Nephron (organoid): ENCODE measurements at regions not wholly inside any gene's neighbourhood (a gene's known extent, or its start where the extent isn't known, plus 50 kb on each side); places are given as distances from the start of the nearest gene placed in this dataset.
A peak's percentile ranks its signal among the peaks of the same experiment; 100 is the strongest.

Experiments used
- H3K27ac Mint-ChIP-seq, 3 experiments: 2 replicates each; pipeline ENCODE4 v1.8.0; 2020; ENCODE audit warnings: mixed read lengths in 3 of 3, mild to moderate bottlenecking in 2 of 3, moderate library complexity in 1 of 3
- H3K27me3 Mint-ChIP-seq: 2 replicates; pipeline ENCODE4 v1.8.0; 2021; ENCODE audit warnings: low read depth, mild to moderate bottlenecking, moderate library complexity, mixed read lengths
- H3K36me3 Mint-ChIP-seq: 2 replicates; pipeline ENCODE4 v1.8.0; 2020; ENCODE audit warnings: low read depth, mixed read lengths
- H3K4me1 Mint-ChIP-seq: 2 replicates; pipeline ENCODE4 v1.8.0; 2020; ENCODE audit warnings: mixed read lengths
- H3K4me3 Mint-ChIP-seq, 3 experiments: 2 replicates each; pipeline ENCODE4 v1.8.0; 2020; ENCODE audit warnings: mild to moderate bottlenecking in 3 of 3, mixed read lengths in 3 of 3, moderate library complexity in 2 of 3
- H3K9me3 Mint-ChIP-seq: 2 replicates; pipeline ENCODE4 v1.8.0; 2020; ENCODE audit warnings: mixed read lengths
- CTCF ChIP-seq, 3 experiments: fragments of 200-600 bp; sonication (generic); IDR thresholded peaks; one replicate each; pipeline ENCODE4 v1.5.0; 2021; ENCODE audit warnings: antibody characterized with exemption in 3 of 3; ENCODE audit not compliant: unreplicated experiment in 3 of 3

GRCh38 chr4:176538217-176538925, 218.6 kb downstream of the SPCS3 start:
- Mint-ChIP-seq H3K36me3 (no peaks in the 10 kb centered on the region), H3K9me3 (no peaks in the 10 kb centered on the region), H3K4me1 (peaks cover 9% of the 10 kb centered on the region), H3K27ac (no peak overlapping the region), H3K4me3 (no peak overlapping the region), H3K27me3 (no peaks in the 10 kb centered on the region)
- TF ChIP-seq CTCF (IDR thresholded peaks at IDR 0.05; ENCODE audit: unreplicated experiment in 3 of 3), result no peak

GRCh38 chr4:176539091-176539784, 219.5 kb downstream of the SPCS3 start:
- Mint-ChIP-seq H3K36me3 (no peaks in the 10 kb centered on the region), H3K27me3 (no peaks in the 10 kb centered on the region), H3K9me3 (no peaks in the 10 kb centered on the region), H3K4me3 (no peak overlapping the region), H3K27ac (no peak overlapping the region), H3K4me1 (peaks cover 10% of the 10 kb centered on the region)
- TF ChIP-seq CTCF (IDR thresholded peaks at IDR 0.05; ENCODE audit: unreplicated experiment in 3 of 3), result no peak

- Mint-ChIP-seq H3K27ac (no peak overlapping the region), H3K27me3 (no peaks in the 10 kb centered on the region), H3K36me3 (no peaks in the 10 kb centered on the region), H3K4me3 (no peak overlapping the region), H3K9me3 (no peaks in the 10 kb centered on the region), H3K4me1 (peaks cover 6% of the 10 kb centered on the region)
- no peak for TF ChIP-seq CTCF (IDR thresholded peaks at IDR 0.05; ENCODE audit: unreplicated experiment in 3 of 3)
Observed at GRCh38 chr4:176539785-176540175, 220.0 kb downstream of the SPCS3 start.

- H3K4me3 Mint-ChIP-seq, result no peak overlapping the region
- peaks cover 9% of the 10 kb centered on the region for H3K4me1 Mint-ChIP-seq
- H3K27ac Mint-ChIP-seq, result no peak overlapping the region
- H3K36me3 Mint-ChIP-seq, result no peaks in the 10 kb centered on the region
- H3K9me3 Mint-ChIP-seq, result no peaks in the 10 kb centered on the region
- TF ChIP-seq CTCF (IDR thresholded peaks at IDR 0.05; ENCODE audit: unreplicated experiment in 3 of 3), result no peak
- no peaks in the 10 kb centered on the region for H3K27me3 Mint-ChIP-seq
Observed at GRCh38 chr4:176540814-176541213, 221.0 kb downstream of the SPCS3 start.

- no peak for TF ChIP-seq CTCF (IDR thresholded peaks at IDR 0.05; ENCODE audit: unreplicated experiment in 3 of 3)
- no peaks in the 10 kb centered on the region for H3K27me3 Mint-ChIP-seq
- no peaks in the 10 kb centered on the region for H3K36me3 Mint-ChIP-seq
- H3K27ac Mint-ChIP-seq, result no peak overlapping the region
- H3K9me3 Mint-ChIP-seq, result no peaks in the 10 kb centered on the region
- peaks cover 29% of the 10 kb centered on the region for H3K4me1 Mint-ChIP-seq
- H3K4me3 Mint-ChIP-seq, result no peak overlapping the region
Observed at GRCh38 chr4:176545872-176546271, 226.1 kb downstream of the SPCS3 start.

GRCh38 chr4:176546975-176547374, 227.2 kb downstream of the SPCS3 start:
- H3K4me3 Mint-ChIP-seq, result no peak overlapping the region
- no peaks in the 10 kb centered on the region for H3K36me3 Mint-ChIP-seq
- H3K4me1 Mint-ChIP-seq, result peaks cover 29% of the 10 kb centered on the region
- TF ChIP-seq CTCF (IDR thresholded peaks at IDR 0.05; ENCODE audit: unreplicated experiment in 3 of 3), result no peak
- H3K9me3 Mint-ChIP-seq, result no peaks in the 10 kb centered on the region
- no peaks in the 10 kb centered on the region for H3K27me3 Mint-ChIP-seq
- peak overlapping the region in 2 of 3 experiments; percentile 8 to 55 for H3K27ac Mint-ChIP-seq
